ENCODE measurements at regions not wholly inside any gene's neighbourhood (a gene's known extent, or its start where the extent isn't known, plus 50 kb on each side); places are given as distances from the start of the nearest gene placed in this dataset.

DNA sequence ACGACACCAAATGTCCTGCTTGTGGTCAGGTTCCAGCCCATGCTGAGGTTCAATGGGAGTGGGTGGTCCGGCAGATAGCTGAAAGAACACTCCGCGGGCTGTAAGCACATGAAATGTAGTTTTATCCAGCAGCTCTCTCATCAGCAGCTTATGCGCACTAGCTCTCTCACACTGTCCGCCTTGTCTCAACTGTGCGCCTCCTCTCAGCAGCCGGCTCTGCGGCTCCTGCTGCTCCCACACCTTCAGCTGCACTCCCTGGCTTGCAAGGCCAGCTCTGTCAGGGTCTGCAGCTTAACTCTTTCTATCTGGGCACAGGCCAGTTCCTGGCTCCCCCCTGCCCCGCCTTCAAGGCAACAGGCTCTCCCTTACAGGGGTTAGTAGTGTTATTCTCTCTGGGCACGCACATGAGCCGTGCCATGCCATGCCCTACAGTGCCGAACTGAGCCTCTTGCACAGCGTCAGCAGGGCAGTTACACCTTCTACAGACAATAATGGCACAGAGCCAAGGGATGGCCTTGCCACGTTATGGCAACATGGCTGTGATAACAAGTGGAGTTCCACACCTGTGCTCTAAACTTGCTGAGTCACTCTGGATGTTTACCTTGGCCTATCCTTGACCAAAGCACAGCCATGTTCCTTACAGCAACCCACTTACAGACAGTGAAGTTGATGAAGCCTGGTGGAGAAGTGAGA lies 84.0 kb upstream of the LRFN2 start:
- TF ChIP-seq RELA (CRISPR knock-in tag; IDR thresholded peaks at IDR 0.05; ENCODE audit: borderline replicate concordance) (no peak), ZNF138 (CRISPR knock-in tag; conservative IDR thresholded peaks at IDR 0.05) (no peak), ZNF219 (CRISPR knock-in tag; IDR thresholded peaks at IDR 0.05; ENCODE audit: borderline replicate concordance) (no peak), JAZF1 (CRISPR knock-in tag; IDR thresholded peaks at IDR 0.05) (no peak), FOXK1 (CRISPR knock-in tag; IDR thresholded peaks at IDR 0.05) (no peak)
- TF ChIP-seq, protein P1, sequence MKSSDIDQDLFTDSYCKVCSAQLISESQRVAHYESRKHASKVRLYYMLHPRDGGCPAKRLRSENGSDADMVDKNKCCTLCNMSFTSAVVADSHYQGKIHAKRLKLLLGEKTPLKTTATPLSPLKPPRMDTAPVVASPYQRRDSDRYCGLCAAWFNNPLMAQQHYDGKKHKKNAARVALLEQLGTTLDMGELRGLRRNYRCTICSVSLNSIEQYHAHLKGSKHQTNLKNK (CRISPR knock-in tag; IDR thresholded peaks at IDR 0.05) = no peak
- TF ChIP-seq, protein P2, sequence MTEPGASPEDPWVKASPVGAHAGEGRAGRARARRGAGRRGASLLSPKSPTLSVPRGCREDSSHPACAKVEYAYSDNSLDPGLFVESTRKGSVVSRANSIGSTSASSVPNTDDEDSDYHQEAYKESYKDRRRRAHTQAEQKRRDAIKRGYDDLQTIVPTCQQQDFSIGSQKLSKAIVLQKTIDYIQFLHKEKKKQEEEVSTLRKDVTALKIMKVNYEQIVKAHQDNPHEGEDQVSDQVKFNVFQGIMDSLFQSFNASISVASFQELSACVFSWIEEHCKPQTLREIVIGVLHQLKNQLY (CRISPR knock-in tag; IDR thresholded peaks at IDR 0.05) = no peak
- TF ChIP-seq, protein P3, sequence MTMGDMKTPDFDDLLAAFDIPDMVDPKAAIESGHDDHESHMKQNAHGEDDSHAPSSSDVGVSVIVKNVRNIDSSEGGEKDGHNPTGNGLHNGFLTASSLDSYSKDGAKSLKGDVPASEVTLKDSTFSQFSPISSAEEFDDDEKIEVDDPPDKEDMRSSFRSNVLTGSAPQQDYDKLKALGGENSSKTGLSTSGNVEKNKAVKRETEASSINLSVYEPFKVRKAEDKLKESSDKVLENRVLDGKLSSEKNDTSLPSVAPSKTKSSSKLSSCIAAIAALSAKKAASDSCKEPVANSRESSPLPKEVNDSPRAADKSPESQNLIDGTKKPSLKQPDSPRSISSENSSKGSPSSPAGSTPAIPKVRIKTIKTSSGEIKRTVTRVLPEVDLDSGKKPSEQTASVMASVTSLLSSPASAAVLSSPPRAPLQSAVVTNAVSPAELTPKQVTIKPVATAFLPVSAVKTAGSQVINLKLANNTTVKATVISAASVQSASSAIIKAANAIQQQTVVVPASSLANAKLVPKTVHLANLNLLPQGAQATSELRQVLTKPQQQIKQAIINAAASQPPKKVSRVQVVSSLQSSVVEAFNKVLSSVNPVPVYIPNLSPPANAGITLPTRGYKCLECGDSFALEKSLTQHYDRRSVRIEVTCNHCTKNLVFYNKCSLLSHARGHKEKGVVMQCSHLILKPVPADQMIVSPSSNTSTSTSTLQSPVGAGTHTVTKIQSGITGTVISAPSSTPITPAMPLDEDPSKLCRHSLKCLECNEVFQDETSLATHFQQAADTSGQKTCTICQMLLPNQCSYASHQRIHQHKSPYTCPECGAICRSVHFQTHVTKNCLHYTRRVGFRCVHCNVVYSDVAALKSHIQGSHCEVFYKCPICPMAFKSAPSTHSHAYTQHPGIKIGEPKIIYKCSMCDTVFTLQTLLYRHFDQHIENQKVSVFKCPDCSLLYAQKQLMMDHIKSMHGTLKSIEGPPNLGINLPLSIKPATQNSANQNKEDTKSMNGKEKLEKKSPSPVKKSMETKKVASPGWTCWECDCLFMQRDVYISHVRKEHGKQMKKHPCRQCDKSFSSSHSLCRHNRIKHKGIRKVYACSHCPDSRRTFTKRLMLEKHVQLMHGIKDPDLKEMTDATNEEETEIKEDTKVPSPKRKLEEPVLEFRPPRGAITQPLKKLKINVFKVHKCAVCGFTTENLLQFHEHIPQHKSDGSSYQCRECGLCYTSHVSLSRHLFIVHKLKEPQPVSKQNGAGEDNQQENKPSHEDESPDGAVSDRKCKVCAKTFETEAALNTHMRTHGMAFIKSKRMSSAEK (CRISPR knock-in tag; IDR thresholded peaks at IDR 0.05; ENCODE audit: borderline replicate concordance) = no peak
- TF ChIP-seq, protein P4, sequence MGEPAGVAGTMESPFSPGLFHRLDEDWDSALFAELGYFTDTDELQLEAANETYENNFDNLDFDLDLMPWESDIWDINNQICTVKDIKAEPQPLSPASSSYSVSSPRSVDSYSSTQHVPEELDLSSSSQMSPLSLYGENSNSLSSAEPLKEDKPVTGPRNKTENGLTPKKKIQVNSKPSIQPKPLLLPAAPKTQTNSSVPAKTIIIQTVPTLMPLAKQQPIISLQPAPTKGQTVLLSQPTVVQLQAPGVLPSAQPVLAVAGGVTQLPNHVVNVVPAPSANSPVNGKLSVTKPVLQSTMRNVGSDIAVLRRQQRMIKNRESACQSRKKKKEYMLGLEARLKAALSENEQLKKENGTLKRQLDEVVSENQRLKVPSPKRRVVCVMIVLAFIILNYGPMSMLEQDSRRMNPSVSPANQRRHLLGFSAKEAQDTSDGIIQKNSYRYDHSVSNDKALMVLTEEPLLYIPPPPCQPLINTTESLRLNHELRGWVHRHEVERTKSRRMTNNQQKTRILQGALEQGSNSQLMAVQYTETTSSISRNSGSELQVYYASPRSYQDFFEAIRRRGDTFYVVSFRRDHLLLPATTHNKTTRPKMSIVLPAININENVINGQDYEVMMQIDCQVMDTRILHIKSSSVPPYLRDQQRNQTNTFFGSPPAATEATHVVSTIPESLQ (CRISPR knock-in tag; IDR thresholded peaks at IDR 0.05) = no peak
- TF ChIP-seq, protein P5, sequence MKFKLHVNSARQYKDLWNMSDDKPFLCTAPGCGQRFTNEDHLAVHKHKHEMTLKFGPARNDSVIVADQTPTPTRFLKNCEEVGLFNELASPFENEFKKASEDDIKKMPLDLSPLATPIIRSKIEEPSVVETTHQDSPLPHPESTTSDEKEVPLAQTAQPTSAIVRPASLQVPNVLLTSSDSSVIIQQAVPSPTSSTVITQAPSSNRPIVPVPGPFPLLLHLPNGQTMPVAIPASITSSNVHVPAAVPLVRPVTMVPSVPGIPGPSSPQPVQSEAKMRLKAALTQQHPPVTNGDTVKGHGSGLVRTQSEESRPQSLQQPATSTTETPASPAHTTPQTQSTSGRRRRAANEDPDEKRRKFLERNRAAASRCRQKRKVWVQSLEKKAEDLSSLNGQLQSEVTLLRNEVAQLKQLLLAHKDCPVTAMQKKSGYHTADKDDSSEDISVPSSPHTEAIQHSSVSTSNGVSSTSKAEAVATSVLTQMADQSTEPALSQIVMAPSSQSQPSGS (CRISPR knock-in tag; IDR thresholded peaks at IDR 0.05; ENCODE audit: borderline replicate concordance, low read depth) = no peak
- TF ChIP-seq, protein P6, sequence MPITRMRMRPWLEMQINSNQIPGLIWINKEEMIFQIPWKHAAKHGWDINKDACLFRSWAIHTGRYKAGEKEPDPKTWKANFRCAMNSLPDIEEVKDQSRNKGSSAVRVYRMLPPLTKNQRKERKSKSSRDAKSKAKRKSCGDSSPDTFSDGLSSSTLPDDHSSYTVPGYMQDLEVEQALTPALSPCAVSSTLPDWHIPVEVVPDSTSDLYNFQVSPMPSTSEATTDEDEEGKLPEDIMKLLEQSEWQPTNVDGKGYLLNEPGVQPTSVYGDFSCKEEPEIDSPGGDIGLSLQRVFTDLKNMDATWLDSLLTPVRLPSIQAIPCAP (CRISPR knock-in tag; IDR thresholded peaks at IDR 0.05) = no peak
- ATAC-seq (no peak), DNase-seq (ENCODE audit: low spot score) (no peak)
- CTCF ChIA-PET = interaction anchor here (1.6 to 1.9 kb wide), 2 partner anchors 49 to 343 kb away, joined by 5 read pairs; no protein-coding TSS in a partner anchor
- no peaks in the 10 kb centered on the region for H3K4me1 Mint-ChIP-seq
- H3K27ac Mint-ChIP-seq = no peak overlapping the region
- no peak overlapping the region for H3K4me3 Mint-ChIP-seq
- H3K36me3 Mint-ChIP-seq = no peaks in the 10 kb centered on the region
- no peaks in the 10 kb centered on the region for H3K27me3 Mint-ChIP-seq (ENCODE audit: low read depth)
- POLR2A ChIA-PET = no interaction called here
- H3K9me3 Mint-ChIP-seq = peaks cover 7% of the 10 kb centered on the region

DNA sequence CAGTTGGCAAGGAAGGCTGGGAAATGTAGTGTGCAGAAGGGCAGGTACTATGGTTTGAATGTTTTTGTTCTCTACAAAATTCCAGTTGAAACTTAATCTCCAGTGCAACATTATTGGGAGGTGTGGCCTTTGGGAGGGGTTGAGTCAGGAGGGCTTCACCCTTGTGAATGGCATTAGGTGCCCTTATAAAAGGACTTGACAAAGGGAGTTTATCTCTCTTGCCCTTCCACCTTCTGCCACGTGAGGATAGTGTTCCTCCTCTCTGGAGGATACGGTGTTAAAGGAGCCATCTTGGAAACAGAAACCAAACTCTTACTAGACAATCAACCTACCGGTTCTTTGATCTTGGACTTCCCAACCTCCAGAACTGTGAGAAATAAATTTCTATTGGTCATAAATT lies 82.2 kb upstream of the LRFN2 start:
- Mint-ChIP-seq H3K36me3 (peaks cover 9% of the 10 kb centered on the region), H3K4me1 (no peaks in the 10 kb centered on the region), H3K27ac (no peak overlapping the region), H3K27me3 (ENCODE audit: low read depth) (peaks cover under 1% of the 10 kb centered on the region; the same call in 1 of the 2 replicates), H3K9me3 (peaks cover 22% of the 10 kb centered on the region), H3K4me3 (no peak overlapping the region)
- TF ChIP-seq, protein P7, sequence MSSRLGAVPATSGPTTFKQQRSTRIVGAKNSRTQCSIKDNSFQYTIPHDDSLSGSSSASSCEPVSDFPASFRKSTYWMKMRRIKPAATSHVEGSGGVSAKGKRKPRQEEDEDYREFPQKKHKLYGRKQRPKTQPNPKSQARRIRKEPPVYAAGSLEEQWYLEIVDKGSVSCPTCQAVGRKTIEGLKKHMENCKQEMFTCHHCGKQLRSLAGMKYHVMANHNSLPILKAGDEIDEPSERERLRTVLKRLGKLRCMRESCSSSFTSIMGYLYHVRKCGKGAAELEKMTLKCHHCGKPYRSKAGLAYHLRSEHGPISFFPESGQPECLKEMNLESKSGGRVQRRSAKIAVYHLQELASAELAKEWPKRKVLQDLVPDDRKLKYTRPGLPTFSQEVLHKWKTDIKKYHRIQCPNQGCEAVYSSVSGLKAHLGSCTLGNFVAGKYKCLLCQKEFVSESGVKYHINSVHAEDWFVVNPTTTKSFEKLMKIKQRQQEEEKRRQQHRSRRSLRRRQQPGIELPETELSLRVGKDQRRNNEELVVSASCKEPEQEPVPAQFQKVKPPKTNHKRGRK (CRISPR knock-in tag; IDR thresholded peaks at IDR 0.05; ENCODE audit: borderline replicate concordance) = no peak
- no peak for TF ChIP-seq ZNF416 (CRISPR knock-in tag; IDR thresholded peaks at IDR 0.05)
- TF ChIP-seq, protein P8, sequence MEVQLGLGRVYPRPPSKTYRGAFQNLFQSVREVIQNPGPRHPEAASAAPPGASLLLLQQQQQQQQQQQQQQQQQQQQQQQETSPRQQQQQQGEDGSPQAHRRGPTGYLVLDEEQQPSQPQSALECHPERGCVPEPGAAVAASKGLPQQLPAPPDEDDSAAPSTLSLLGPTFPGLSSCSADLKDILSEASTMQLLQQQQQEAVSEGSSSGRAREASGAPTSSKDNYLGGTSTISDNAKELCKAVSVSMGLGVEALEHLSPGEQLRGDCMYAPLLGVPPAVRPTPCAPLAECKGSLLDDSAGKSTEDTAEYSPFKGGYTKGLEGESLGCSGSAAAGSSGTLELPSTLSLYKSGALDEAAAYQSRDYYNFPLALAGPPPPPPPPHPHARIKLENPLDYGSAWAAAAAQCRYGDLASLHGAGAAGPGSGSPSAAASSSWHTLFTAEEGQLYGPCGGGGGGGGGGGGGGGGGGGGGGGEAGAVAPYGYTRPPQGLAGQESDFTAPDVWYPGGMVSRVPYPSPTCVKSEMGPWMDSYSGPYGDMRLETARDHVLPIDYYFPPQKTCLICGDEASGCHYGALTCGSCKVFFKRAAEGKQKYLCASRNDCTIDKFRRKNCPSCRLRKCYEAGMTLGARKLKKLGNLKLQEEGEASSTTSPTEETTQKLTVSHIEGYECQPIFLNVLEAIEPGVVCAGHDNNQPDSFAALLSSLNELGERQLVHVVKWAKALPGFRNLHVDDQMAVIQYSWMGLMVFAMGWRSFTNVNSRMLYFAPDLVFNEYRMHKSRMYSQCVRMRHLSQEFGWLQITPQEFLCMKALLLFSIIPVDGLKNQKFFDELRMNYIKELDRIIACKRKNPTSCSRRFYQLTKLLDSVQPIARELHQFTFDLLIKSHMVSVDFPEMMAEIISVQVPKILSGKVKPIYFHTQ (CRISPR knock-in tag; IDR thresholded peaks at IDR 0.05) = no peak
- POLR2A ChIA-PET = no interaction called here
- DNase-seq (ENCODE audit: low spot score) = no peak
- ATAC-seq = no peak
- CTCF ChIA-PET = no interaction called here
